ENCODE measurements at regions not wholly inside any gene's neighbourhood (a gene's known extent, or its start where the extent isn't known, plus 50 kb on each side); places are given as distances from the start of the nearest gene placed in this dataset.

- DNase-seq (ENCODE audit: low read depth): no peak
- H3K4me3 ChIP-seq (ENCODE audit: low read length): no peak overlapping the region
- TF ChIP-seq CTCF (conservative IDR thresholded peaks at IDR 0.05; ENCODE audit: low read depth, low read length): no peak
Observed at GRCh38 chr21:19724081-19724480, 1274.1 kb upstream of the NCAM2 start.

- no peak for TF ChIP-seq CTCF (conservative IDR thresholded peaks at IDR 0.05; ENCODE audit: low read depth, low read length)
- no peak overlapping the region for H3K4me3 ChIP-seq (ENCODE audit: low read length)
- DNase-seq (ENCODE audit: low read depth): no peak
Observed at GRCh38 chr21:19731251-19731650, 1267.0 kb upstream of the NCAM2 start.

GRCh38 chr21:19759836-19760235, 1238.4 kb upstream of the NCAM2 start:
- no peak overlapping the region for H3K4me3 ChIP-seq (ENCODE audit: low read length)
- DNase-seq (ENCODE audit: low read depth): no peak
- TF ChIP-seq CTCF (conservative IDR thresholded peaks at IDR 0.05; ENCODE audit: low read depth, low read length): no peak

GRCh38 chr21:19767546-19767945, 1230.7 kb upstream of the NCAM2 start:
- H3K4me3 ChIP-seq (ENCODE audit: low read length): no peak overlapping the region
- no peak for TF ChIP-seq CTCF (conservative IDR thresholded peaks at IDR 0.05; ENCODE audit: low read depth, low read length)
- no peak for DNase-seq (ENCODE audit: low read depth)

GRCh38 chr21:19771881-19772280, 1226.3 kb upstream of the NCAM2 start:
- no peak overlapping the region for H3K4me3 ChIP-seq (ENCODE audit: low read length)
- no peak for DNase-seq (ENCODE audit: low read depth)
- TF ChIP-seq CTCF (conservative IDR thresholded peaks at IDR 0.05; ENCODE audit: low read depth, low read length): no peak

GRCh38 chr21:19776076-19776475, 1222.1 kb upstream of the NCAM2 start:
- H3K4me3 ChIP-seq (ENCODE audit: low read length): no peak overlapping the region
- no peak for DNase-seq (ENCODE audit: low read depth)
- TF ChIP-seq CTCF (conservative IDR thresholded peaks at IDR 0.05; ENCODE audit: low read depth, low read length): no peak

- peak; percentile 13 for TF ChIP-seq CTCF (conservative IDR thresholded peaks at IDR 0.05; ENCODE audit: low read depth, low read length)
- no peak for DNase-seq (ENCODE audit: low read depth)
- no peak overlapping the region for H3K4me3 ChIP-seq (ENCODE audit: low read length)
Observed at GRCh38 chr21:19781881-19782652, 1216.1 kb upstream of the NCAM2 start.
